Thoracic aorta (tissue), 2 donors: ENCODE measurements at regions not wholly inside any gene's neighbourhood (a gene's known extent, or its start where the extent isn't known, plus 50 kb on each side); places are given as distances from the start of the nearest gene placed in this dataset.
"Not testable (repeated sequence)": the region's sequence is repeated elsewhere in the genome, so short reads cannot be mapped to it uniquely, and the experiment has no call there.

Experiments used
- ATAC-seq: fragments of 150-250 bp; one replicate; pipeline ENCODE4 v1.8.0; 2017; ENCODE audit warnings: low read depth; ENCODE audit not compliant: insufficient number of reproducible peaks, low FRiP score
- DNase-seq: peaks from one replicate; pipeline ENCODE4 v3.0.0-alpha.2; 2020; ENCODE audit warnings: low spot score
- H3K27ac ChIP-seq, 2 donors: fragments of 200-600 bp; sonication (generic); 1 replicate in 1 of 2; 2 replicates in 1 of 2; pipeline ENCODE4 v1.5.1; 2016; ENCODE audit warnings: mild to moderate bottlenecking in 2 of 2, moderate library complexity in 2 of 2
- H3K27me3 ChIP-seq: fragments of 200-600 bp; sonication (generic); replicated peaks from 2 replicates; pipeline ENCODE4 v1.6.0; 2016; ENCODE audit warnings: mild to moderate bottlenecking; ENCODE audit not compliant: insufficient read depth
- H3K36me3 ChIP-seq: fragments of 200-600 bp; sonication (generic); one replicate; pipeline ENCODE4 v1.5.1; 2016
- H3K4me1 ChIP-seq, 2 donors: fragments of 200-600 bp; sonication (generic); 1 replicate in 1 of 2; 2 replicates in 1 of 2; pipeline versions ENCODE4 v1.5.1 to v1.6.0; 2016; ENCODE audit warnings: low read depth in 2 of 2, mild to moderate bottlenecking in 1 of 2; ENCODE audit not compliant: control insufficient read depth in 1 of 2
- H3K4me3 ChIP-seq: fragments of 200-600 bp; sonication (generic); 2 replicates; pipeline ENCODE4 v1.5.1; 2016; ENCODE audit warnings: mild to moderate bottlenecking
- H3K9me3 ChIP-seq: fragments of 200-600 bp; sonication (generic); 2 replicates; pipeline ENCODE4 v1.5.1; 2016
- TF ChIP-seq, protein P1 (sequence below): fragments of 200-600 bp; sonication (generic); IDR thresholded peaks from one replicate; pipeline ENCODE4 v1.5.1; 2019; ENCODE audit warnings: antibody characterized with exemption

DNA sequence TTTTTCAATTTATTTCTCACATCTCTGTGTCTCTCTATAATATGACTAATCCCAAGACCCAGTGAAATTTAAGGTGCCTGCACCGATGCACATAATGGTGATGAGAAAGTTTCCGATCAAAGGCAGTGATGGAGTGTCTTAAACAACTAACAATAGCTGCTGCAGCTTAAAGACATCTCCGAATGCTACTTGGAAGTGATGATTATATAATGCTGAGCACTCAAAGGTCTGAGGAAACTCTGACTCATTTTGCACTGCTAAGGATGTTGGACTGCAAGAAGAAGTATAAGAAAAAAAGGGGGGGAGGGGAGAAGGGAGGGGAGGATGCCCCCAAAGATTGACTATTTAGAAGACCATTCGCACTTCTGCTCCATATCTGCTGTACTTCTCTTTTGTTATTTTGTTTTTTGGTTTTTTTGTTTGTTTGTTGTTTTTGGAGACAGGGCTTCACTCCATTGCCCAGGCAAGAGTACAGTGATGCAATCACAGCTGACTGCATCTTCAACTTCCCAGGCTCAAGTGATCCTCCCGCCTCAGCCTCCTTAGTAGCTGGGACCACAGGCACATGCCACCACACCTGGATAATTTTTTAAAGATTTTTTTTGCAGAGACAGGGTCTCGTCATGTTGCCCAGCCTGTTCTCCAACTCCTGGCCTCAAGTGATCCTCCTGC is 192.2 kb downstream of the HSD17B3 start:
- H3K9me3 ChIP-seq: peaks cover 8% of the 10 kb centered on the region
- no peaks in the 10 kb centered on the region for H3K4me1 ChIP-seq
- no peaks in the 10 kb centered on the region for H3K27me3 ChIP-seq
- no peaks in the 10 kb centered on the region for H3K36me3 ChIP-seq
- DNase-seq (no peak), ATAC-seq (no peak)
- TF ChIP-seq, protein P1, sequence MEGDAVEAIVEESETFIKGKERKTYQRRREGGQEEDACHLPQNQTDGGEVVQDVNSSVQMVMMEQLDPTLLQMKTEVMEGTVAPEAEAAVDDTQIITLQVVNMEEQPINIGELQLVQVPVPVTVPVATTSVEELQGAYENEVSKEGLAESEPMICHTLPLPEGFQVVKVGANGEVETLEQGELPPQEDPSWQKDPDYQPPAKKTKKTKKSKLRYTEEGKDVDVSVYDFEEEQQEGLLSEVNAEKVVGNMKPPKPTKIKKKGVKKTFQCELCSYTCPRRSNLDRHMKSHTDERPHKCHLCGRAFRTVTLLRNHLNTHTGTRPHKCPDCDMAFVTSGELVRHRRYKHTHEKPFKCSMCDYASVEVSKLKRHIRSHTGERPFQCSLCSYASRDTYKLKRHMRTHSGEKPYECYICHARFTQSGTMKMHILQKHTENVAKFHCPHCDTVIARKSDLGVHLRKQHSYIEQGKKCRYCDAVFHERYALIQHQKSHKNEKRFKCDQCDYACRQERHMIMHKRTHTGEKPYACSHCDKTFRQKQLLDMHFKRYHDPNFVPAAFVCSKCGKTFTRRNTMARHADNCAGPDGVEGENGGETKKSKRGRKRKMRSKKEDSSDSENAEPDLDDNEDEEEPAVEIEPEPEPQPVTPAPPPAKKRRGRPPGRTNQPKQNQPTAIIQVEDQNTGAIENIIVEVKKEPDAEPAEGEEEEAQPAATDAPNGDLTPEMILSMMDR: no peak
- H3K27ac ChIP-seq: no peak overlapping the region
- no peak overlapping the region for H3K4me3 ChIP-seq

DNA sequence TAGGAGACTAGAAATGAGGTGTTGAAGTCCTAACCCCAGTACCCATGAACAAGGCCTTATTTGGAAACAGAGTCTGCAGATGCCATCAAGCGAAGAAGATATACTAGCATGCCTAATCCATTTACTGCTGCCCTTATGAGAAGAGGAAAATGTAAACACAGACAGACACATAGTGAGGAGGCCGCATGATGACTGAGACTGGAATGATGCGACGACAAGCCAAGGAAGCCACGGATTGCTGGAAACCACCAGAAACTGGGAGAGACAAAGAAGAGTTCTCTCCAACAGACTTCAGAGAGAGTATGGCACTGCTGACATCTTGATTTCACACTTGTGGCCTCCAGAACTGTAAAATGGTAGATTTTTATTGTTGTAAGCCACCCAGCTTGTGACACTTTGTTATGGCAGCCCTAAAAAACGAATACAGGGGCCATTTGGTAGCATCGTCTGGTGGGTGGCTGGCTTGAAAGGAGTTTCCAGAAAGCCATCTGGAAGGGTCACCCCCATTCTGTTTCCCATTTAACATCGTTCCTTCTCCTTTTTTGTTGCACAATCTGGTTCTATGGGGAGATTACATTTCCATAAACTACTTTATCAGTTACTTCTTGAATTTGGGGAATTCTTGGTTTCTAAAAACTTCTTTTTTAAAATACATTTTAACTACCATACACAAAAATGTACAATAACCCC is 193.1 kb downstream of the HSD17B3 start:
- Histone ChIP-seq H3K27me3 (no peaks in the 10 kb centered on the region), H3K4me3 (no peak overlapping the region), H3K9me3 (peaks cover 15% of the 10 kb centered on the region), H3K36me3 (no peaks in the 10 kb centered on the region), H3K27ac (no peak overlapping the region), H3K4me1 (no peaks in the 10 kb centered on the region)
- DNase-seq (no peak), ATAC-seq (no peak)
- TF ChIP-seq, protein P1: no peak

DNA sequence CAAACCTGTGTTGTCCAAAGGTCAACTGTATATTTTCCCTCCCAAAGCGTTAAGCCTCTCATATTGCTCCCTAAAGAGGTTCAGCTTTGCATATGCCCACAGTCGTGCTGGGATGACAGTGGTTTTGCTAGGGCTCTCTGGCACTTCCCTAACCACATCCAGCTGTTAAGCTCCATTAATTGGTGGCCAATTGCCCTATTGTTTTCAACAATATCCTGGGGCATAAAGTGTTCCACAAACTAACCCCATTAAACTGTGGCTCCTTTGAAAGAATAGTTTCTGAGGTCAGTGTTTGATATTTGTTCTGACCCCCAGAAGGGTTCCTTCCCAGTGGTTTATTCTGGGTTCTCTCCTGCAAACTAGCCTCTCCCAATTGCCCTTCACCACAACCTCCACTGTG is 194.5 kb downstream of the HSD17B3 start:
- Histone ChIP-seq H3K4me1 (no peaks in the 10 kb centered on the region), H3K36me3 (no peaks in the 10 kb centered on the region), H3K27ac (no peak overlapping the region), H3K27me3 (no peaks in the 10 kb centered on the region), H3K4me3 (no peak overlapping the region), H3K9me3 (peaks cover 15% of the 10 kb centered on the region)
- ATAC-seq: no peak
- DNase-seq: no peak
- TF ChIP-seq, protein P1: no peak

DNA sequence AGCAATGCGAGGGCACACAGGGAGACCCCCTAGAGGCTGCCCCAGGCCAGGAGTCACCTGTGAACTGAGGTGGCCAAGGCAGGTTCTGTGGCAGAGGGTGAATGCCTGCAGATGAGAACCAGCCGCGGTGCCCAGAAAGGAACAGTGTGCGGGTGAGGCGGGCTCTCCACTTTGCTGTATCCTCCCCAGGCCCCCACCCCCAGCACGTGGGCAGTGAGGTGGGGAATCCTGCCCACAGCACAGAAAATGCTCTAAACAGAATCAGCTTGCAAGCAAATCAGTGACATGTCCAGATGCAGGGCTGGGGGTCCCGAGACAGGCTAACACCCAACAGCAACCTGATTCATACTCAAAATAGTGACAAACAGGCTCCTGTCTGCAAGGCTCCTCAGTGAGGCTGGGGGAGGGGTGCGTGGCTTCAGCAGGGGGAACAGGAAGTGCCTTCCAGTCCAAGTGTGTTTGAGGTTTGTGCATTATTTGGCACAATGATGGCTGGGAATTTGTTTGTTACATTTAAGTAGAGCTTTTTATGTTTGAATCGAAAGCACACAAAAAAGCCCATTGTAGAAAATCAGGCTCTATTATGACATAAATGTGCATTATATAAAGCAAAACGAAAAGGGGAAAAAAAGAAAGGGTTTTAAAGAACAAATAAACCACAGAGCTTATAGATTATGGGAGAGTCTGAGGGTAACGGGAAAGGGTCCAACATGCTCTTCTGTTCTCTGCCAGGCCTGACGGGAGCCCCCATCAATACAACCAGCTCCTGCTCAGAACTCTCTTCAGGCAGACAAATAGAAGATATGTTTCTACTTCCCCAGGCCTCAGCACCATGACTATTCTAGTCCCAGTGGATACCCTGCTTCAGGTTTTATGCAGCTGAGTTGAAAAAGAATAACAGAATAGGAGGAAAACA is 201.3 kb downstream of the HSD17B3 start:
- Histone ChIP-seq H3K27ac (no peak overlapping the region), H3K9me3 (peaks cover 12% of the 10 kb centered on the region), H3K4me1 (no peaks in the 10 kb centered on the region), H3K27me3 (no peaks in the 10 kb centered on the region), H3K36me3 (no peaks in the 10 kb centered on the region), H3K4me3 (no peak overlapping the region)
- DNase-seq (no peak), ATAC-seq (no peak)
- TF ChIP-seq, protein P1: no peak

DNA sequence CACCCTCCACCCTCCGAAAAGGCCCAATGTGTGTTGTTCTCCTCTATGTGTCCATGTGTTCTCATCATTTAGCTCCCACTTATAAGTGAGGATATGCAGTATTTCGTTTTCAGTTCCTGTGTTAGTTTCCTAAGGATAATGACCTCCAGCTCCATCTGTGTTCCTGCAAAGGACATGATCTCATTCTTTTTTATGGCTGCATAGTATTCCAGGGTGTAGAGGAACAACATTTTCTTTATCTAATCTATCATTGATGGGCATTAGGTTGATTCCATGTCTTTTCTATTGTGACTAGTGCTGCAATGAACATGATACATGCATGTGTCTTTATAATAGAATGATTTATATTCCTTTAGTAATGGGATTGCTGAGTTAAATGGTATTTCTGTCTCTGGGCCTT is 211.3 kb downstream of the HSD17B3 start:
- not testable (repeated sequence) for H3K27ac ChIP-seq, ATAC-seq, H3K4me1 ChIP-seq, H3K27me3 ChIP-seq, H3K9me3 ChIP-seq, H3K4me3 ChIP-seq, DNase-seq, H3K36me3 ChIP-seq
